GM12878 (cell line): ENCODE measurements at regions not wholly inside any gene's neighbourhood (a gene's known extent, or its start where the extent isn't known, plus 50 kb on each side); places are given as distances from the start of the nearest gene placed in this dataset.

Source experiments
- ATAC-seq: fragments of 200-7000 bp; cut with Tn5 transposase; 3 replicates; pipeline ENCODE4 v1.9.1; 2020; ENCODE audit warnings: mild to moderate bottlenecking, moderate library complexity
- BruUV-seq: library from RNA; stranded (reverse); fragments of 400-500 nt; replicated peaks from 2 replicates; lab custom pipeline; 2021; lab: Mats Ljungman, UMichigan
- CTCF ChIA-PET: fragments of 300-600 bp; sonication (Branson Sonifier 250); formaldehyde crosslinking; extraction: SDS; loops from one replicate; lab custom pipeline; 2021; ENCODE audit warnings: inconsistent platforms; lab: Yijun Ruan, JAX
- POLR2A ChIA-PET: fragments of 350-600 bp; formaldehyde crosslinking; extraction: SDS; loops from one replicate; lab custom pipeline; 2021; ENCODE audit warnings: inconsistent platforms; lab: Charles Lee
- RAD21 ChIA-PET: fragments of 300-600 bp; sonication (Branson Sonifier 250); formaldehyde crosslinking; loops from one replicate; lab custom pipeline; 2023; ENCODE audit warnings: antibody characterized with exemption; ENCODE audit not compliant: unreplicated experiment; lab: Charles Lee
- SMC1A ChIA-PET: fragments of 300-600 bp; sonication (Branson Sonifier 250); formaldehyde crosslinking; loops from one replicate; lab custom pipeline; 2023; ENCODE audit not compliant: unreplicated experiment, uncharacterized antibody; lab: Charles Lee
- DNase-seq: peaks from one replicate; pipeline ENCODE4 v3.0.0-alpha.2; 2011; ENCODE audit warnings: low read depth, low spot score
- FAIRE-seq: peaks from 3 replicates; lab custom pipeline; 2011; peaks lifted over from hg19 to GRCh38; lab: Jason Lieb, UNC
- H2AFZ ChIP-seq: 2 replicates; pipeline ENCODE4 v1.6.0; 2011; ENCODE audit warnings: low read depth, low read length, control low read depth; ENCODE audit not compliant: control insufficient read depth
- H3K27ac ChIP-seq: 2 replicates; pipeline ENCODE4 v1.5.1; 2011; ENCODE audit warnings: control low read depth; ENCODE audit not compliant: control insufficient read depth, insufficient read depth
- H3K27me3 ChIP-seq, 2 experiments: replicated peaks in 1 of 2; 2 replicates each; pipeline versions ENCODE4 v1.6.0 to v1.6.1; 2011; ENCODE audit warnings: low read length in 1 of 2; ENCODE audit not compliant: control insufficient read depth in 2 of 2, insufficient read depth in 2 of 2
- H3K36me3 ChIP-seq, 2 experiments: 2 replicates each; pipeline ENCODE4 v1.5.1; 2011; ENCODE audit warnings: low read length in 1 of 2; ENCODE audit not compliant: control insufficient read depth in 2 of 2, insufficient read depth in 2 of 2
- H3K4me1 ChIP-seq: 2 replicates; pipeline ENCODE4 v1.6.1; 2011; ENCODE audit warnings: mild to moderate bottlenecking, low read length, moderate library complexity, mixed read lengths; ENCODE audit not compliant: control insufficient read depth, insufficient read depth
- H3K4me2 ChIP-seq: 2 replicates; pipeline ENCODE4 v1.6.0; 2011; ENCODE audit warnings: control low read depth; ENCODE audit not compliant: control insufficient read depth, insufficient read depth
- H3K4me3 ChIP-seq: fragments of 200-600 bp; sonication (generic); 2 replicates; pipeline ENCODE4 v1.5.1; 2016
- H3K79me2 ChIP-seq: 2 replicates; pipeline ENCODE4 v1.6.0; 2011; ENCODE audit warnings: low read length; ENCODE audit not compliant: control insufficient read depth, insufficient read depth
- H3K9ac ChIP-seq: 2 replicates; pipeline ENCODE4 v1.8.0; 2011; ENCODE audit warnings: low read length, control low read depth, mixed read lengths; ENCODE audit not compliant: control insufficient read depth, insufficient read depth
- H3K9me3 ChIP-seq: replicated peaks from 3 replicates; pipeline ENCODE4 v1.5.1; 2011; ENCODE audit warnings: mild to moderate bottlenecking, low read length; ENCODE audit not compliant: control insufficient read depth, insufficient read depth
- H4K20me1 ChIP-seq: 2 replicates; pipeline ENCODE4 v1.6.0; 2011; ENCODE audit not compliant: control insufficient read depth, insufficient read depth
- ASH2L ChIP-seq: fragments of 300-600, 200-600 bp; sonication (generic); IDR thresholded peaks from 2 replicates; pipeline ENCODE4 v1.6.1; 2017; ENCODE audit warnings: low read depth, mild to moderate bottlenecking, borderline replicate concordance
- BCL11A ChIP-seq: IDR thresholded peaks from 2 replicates; pipeline ENCODE4 v1.6.1; 2011; ENCODE audit warnings: low read depth, low read length
- CHD2 ChIP-seq: IDR thresholded peaks from 2 replicates; pipeline ENCODE4 v1.6.1; 2011; ENCODE audit warnings: low read depth, low read length, improper control_type of control experiment, borderline replicate concordance
- CREB1 ChIP-seq: IDR thresholded peaks from 2 replicates; pipeline ENCODE4 v1.6.1; 2012; ENCODE audit warnings: low read depth, mild to moderate bottlenecking, inconsistent platforms
- DPF2 ChIP-seq: fragments of 450-650 bp; IDR thresholded peaks from 2 replicates; pipeline ENCODE4 v1.6.1; 2017; ENCODE audit warnings: mild to moderate bottlenecking
- EZH2 ChIP-seq: IDR thresholded peaks from 2 replicates; pipeline ENCODE4 v1.6.1; 2012; ENCODE audit warnings: low read depth, mild to moderate bottlenecking, control low read depth, inconsistent platforms, low read length, borderline replicate concordance; ENCODE audit not compliant: control insufficient read depth
- IRF3 ChIP-seq: fragments of 450-650 bp; IDR thresholded peaks from 2 replicates; pipeline ENCODE4 v1.6.1; 2014; ENCODE audit warnings: mild to moderate bottlenecking
- JUNB ChIP-seq: IDR thresholded peaks from 2 replicates; pipeline ENCODE4 v1.6.1; 2016; ENCODE audit warnings: antibody characterized with exemption, mild to moderate bottlenecking
- KAT2A ChIP-seq: conservative IDR thresholded peaks from 2 replicates; pipeline ENCODE4 v1.6.1; 2011; ENCODE audit warnings: low read depth, low read length; ENCODE audit not compliant: control insufficient read depth
- KLF5 ChIP-seq: fragments of 450-650 bp; IDR thresholded peaks from 2 replicates; pipeline ENCODE4 v1.6.1; 2014; ENCODE audit warnings: mild to moderate bottlenecking; ENCODE audit not compliant: partially characterized antibody
- NR2C1 ChIP-seq: fragments of 450-650 bp; IDR thresholded peaks from 2 replicates; pipeline ENCODE4 v1.6.1; 2017; ENCODE audit warnings: antibody characterized with exemption, mild to moderate bottlenecking, moderate library complexity
- NR2C2 ChIP-seq: IDR thresholded peaks from 2 replicates; pipeline ENCODE4 v1.6.1; 2011; ENCODE audit warnings: borderline replicate concordance, low read depth; ENCODE audit not compliant: control insufficient read depth, insufficient read length
- PML ChIP-seq: IDR thresholded peaks from 2 replicates; pipeline ENCODE4 v1.6.1; 2012; ENCODE audit warnings: low read length, inconsistent platforms
- SMARCA5 ChIP-seq: fragments of 450-650 bp; IDR thresholded peaks from 2 replicates; pipeline ENCODE4 v1.6.1; 2017; ENCODE audit warnings: mild to moderate bottlenecking
- SP1 ChIP-seq: IDR thresholded peaks from one replicate; pipeline ENCODE4 v1.6.1; 2011; ENCODE audit warnings: low read depth, low read length
- TARDBP ChIP-seq: IDR thresholded peaks from 2 replicates; pipeline ENCODE4 v1.6.1; 2016; ENCODE audit warnings: borderline replicate concordance
- USF2 ChIP-seq: IDR thresholded peaks from 2 replicates; pipeline ENCODE4 v1.6.1; 2011; ENCODE audit warnings: low read depth, low read length, improper control_type of control experiment, borderline replicate concordance
- WGBS: methylation state at CpG from one replicate; pipeline ENCODE4 v1.1.6; 2016; ENCODE audit warnings: low lambda C conversion rate; ENCODE audit not compliant: insufficient replicate concordance, insufficient coverage; ENCODE audit errors: missing lambda C conversion rate; 5-methylcytosine and 5-hydroxymethylcytosine counted together
- in situ Hi-C: fragments of 300-500 bp; cut with MboI; formaldehyde crosslinking; loops from 9 replicates; pipeline ENCODE4 v1.14.3; 2018; ENCODE audit warnings: mixed read lengths
- intact Hi-C: fragments of 100-400 bp; cut with micrococcal nuclease; formaldehyde crosslinking; loops from one replicate; pipeline ENCODE4 v1.14.2; 2022; ENCODE audit not compliant: unreplicated experiment
- TF ChIP-seq, protein P1 (sequence below): IDR thresholded peaks from 2 replicates; pipeline ENCODE4 v1.6.1; 2012; ENCODE audit warnings: low read depth, low read length, improper control_type of control experiment

- H3K4me1 ChIP-seq: no peaks in the 10 kb centered on the region
- intact Hi-C loops: no loop called here
- H3K4me3 ChIP-seq: no peak overlapping the region
- no peaks in the 10 kb centered on the region for H4K20me1 ChIP-seq
- CTCF ChIA-PET: no interaction called here
- H3K36me3 ChIP-seq: no peaks in the 10 kb centered on the region
- no peak overlapping the region for H3K27ac ChIP-seq
- TF ChIP-seq JUNB (no peak), NR2C1 (no peak), IRF3 (no peak), KLF5 (no peak), BCL11A (no peak), PML (no peak), TARDBP (no peak), ASH2L (no peak), NR2C2 (no peak), USF2 (no peak), KAT2A (no peak), CHD2 (no peak), CREB1 (no peak), DPF2 (no peak), SP1 (no peak), EZH2 (no peak), SMARCA5 (no peak)
- TF ChIP-seq, protein P1, sequence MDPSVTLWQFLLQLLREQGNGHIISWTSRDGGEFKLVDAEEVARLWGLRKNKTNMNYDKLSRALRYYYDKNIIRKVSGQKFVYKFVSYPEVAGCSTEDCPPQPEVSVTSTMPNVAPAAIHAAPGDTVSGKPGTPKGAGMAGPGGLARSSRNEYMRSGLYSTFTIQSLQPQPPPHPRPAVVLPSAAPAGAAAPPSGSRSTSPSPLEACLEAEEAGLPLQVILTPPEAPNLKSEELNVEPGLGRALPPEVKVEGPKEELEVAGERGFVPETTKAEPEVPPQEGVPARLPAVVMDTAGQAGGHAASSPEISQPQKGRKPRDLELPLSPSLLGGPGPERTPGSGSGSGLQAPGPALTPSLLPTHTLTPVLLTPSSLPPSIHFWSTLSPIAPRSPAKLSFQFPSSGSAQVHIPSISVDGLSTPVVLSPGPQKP: no peak
- TF ChIP-seq, all 136 proteins: peak for 0
- ChIA-PET SMC1A (no interaction called here), RAD21 (no interaction called here), POLR2A (no interaction called here)
- BruUV-seq: no TSS peak
- H3K9me3 ChIP-seq: no peaks in the 10 kb centered on the region
- in situ Hi-C loops: no loop called here
- DNase-seq (no peak), ATAC-seq (no peak), FAIRE-seq (no peak)
- 10% methylated on average over 2 of the region's 2 CpGs for WGBS
- no peak overlapping the region for H3K4me2 ChIP-seq
- no peak overlapping the region for H2AFZ ChIP-seq
- no peaks in the 10 kb centered on the region for H3K79me2 ChIP-seq
- no peaks in the 10 kb centered on the region for H3K27me3 ChIP-seq
- H3K9ac ChIP-seq: no peak overlapping the region
Observed at GRCh38 chr13:86606264-86606663, 807.0 kb upstream of the SLITRK6 start.
